LoVo (cell line): ENCODE measurements at regions not wholly inside any gene's neighbourhood (a gene's known extent, or its start where the extent isn't known, plus 50 kb on each side); places are given as distances from the start of the nearest gene placed in this dataset.

Source experiments
- DNase-seq: peaks from one replicate; pipeline ENCODE4 v3.0.0-alpha.2; 2016; ENCODE audit warnings: low spot score

- DNase-seq = no peak
Observed at GRCh38 chr6:150712505-150713252, 113.0 kb downstream of the PLEKHG1 start.

- DNase-seq = no peak
Observed at GRCh38 chr6:150713487-150713886, 113.8 kb downstream of the PLEKHG1 start.

- DNase-seq = no peak
Observed at GRCh38 chr6:150713931-150714330, 114.2 kb downstream of the PLEKHG1 start.

GRCh38 chr6:150715133-150715532 lies 115.4 kb downstream of the PLEKHG1 start:
- no peak for DNase-seq

GRCh38 chr6:150717419-150717818 lies 117.7 kb downstream of the PLEKHG1 start:
- peak; percentile 40 for DNase-seq

- no peak for DNase-seq
Observed at GRCh38 chr6:150719099-150719766, 119.5 kb downstream of the PLEKHG1 start.

GRCh38 chr6:150719831-150720230 lies 120.1 kb downstream of the PLEKHG1 start:
- DNase-seq = no peak

- DNase-seq = no peak
Observed at GRCh38 chr6:150720774-150721233, 121.1 kb downstream of the PLEKHG1 start.

- DNase-seq = no peak
Observed at GRCh38 chr6:150721418-150722266, 122.0 kb downstream of the PLEKHG1 start.

GRCh38 chr6:150722614-150723344 lies 123.1 kb downstream of the PLEKHG1 start:
- DNase-seq = no peak

GRCh38 chr6:150723345-150723658 lies 123.6 kb downstream of the PLEKHG1 start:
- no peak for DNase-seq

- no peak for DNase-seq
Observed at GRCh38 chr6:150723857-150724256, 124.2 kb downstream of the PLEKHG1 start.

GRCh38 chr6:150725795-150726194 lies 126.1 kb downstream of the PLEKHG1 start:
- no peak for DNase-seq

- DNase-seq = no peak
Observed at GRCh38 chr6:150729188-150729748, 129.6 kb downstream of the PLEKHG1 start.

GRCh38 chr6:150730801-150731457 lies 131.2 kb downstream of the PLEKHG1 start:
- peak; percentile 18 for DNase-seq

- no peak for DNase-seq
Observed at GRCh38 chr6:150732765-150733539, 132.6 kb upstream of the MTHFD1L start.

- DNase-seq = no peak
Observed at GRCh38 chr6:150733726-150734125, 131.8 kb upstream of the MTHFD1L start.

GRCh38 chr6:150734235-150734634 lies 131.3 kb upstream of the MTHFD1L start:
- DNase-seq = no peak

GRCh38 chr6:150735341-150735851 lies 130.1 kb upstream of the MTHFD1L start:
- no peak for DNase-seq

GRCh38 chr6:150738092-150738629 lies 127.3 kb upstream of the MTHFD1L start:
- no peak for DNase-seq
